C4-2B (cell line): ENCODE measurements at regions not wholly inside any gene's neighbourhood (a gene's known extent, or its start where the extent isn't known, plus 50 kb on each side); places are given as distances from the start of the nearest gene placed in this dataset.

ENCODE experiments used
- ZFX ChIP-seq: fragments of 450-650 bp; IDR thresholded peaks from 2 replicates; pipeline ENCODE4 v1.6.1; 2017
- TF ChIP-seq, protein P1 (sequence below): fragments of 450-650 bp; conservative IDR thresholded peaks from 2 replicates; pipeline ENCODE4 v1.5.1; 2017; ENCODE audit warnings: mild to moderate bottlenecking

DNA sequence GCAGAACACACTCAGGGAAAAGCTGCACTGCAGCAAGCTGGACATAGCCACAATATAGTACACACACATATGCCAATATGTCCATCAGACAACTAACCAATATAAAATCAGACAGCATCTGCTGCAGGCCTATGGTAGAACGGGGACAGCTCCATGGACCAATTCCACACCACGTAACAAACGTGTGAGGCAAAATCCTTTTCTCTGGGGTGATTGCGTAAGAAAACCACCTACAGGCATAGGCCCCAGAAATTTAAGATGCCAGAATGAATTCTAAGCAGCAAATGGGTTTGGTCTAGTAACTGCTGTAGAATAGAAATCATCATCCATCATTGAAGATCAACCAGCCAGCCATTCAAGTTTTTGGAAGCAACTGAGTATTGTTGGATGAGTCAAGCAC is 368.9 kb upstream of the TMPO start:
- TF ChIP-seq, protein P1, sequence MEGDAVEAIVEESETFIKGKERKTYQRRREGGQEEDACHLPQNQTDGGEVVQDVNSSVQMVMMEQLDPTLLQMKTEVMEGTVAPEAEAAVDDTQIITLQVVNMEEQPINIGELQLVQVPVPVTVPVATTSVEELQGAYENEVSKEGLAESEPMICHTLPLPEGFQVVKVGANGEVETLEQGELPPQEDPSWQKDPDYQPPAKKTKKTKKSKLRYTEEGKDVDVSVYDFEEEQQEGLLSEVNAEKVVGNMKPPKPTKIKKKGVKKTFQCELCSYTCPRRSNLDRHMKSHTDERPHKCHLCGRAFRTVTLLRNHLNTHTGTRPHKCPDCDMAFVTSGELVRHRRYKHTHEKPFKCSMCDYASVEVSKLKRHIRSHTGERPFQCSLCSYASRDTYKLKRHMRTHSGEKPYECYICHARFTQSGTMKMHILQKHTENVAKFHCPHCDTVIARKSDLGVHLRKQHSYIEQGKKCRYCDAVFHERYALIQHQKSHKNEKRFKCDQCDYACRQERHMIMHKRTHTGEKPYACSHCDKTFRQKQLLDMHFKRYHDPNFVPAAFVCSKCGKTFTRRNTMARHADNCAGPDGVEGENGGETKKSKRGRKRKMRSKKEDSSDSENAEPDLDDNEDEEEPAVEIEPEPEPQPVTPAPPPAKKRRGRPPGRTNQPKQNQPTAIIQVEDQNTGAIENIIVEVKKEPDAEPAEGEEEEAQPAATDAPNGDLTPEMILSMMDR = no peak
- no peak for TF ChIP-seq ZFX
